H54 (cell line): ENCODE measurements at regions not wholly inside any gene's neighbourhood (a gene's known extent, or its start where the extent isn't known, plus 50 kb on each side); places are given as distances from the start of the nearest gene placed in this dataset.

Experiments used
- DNase-seq: peaks from one replicate; pipeline ENCODE4 v3.0.0; 2011; ENCODE audit warnings: low spot score, mixed read lengths; ENCODE audit not compliant: insufficient read length
- FAIRE-seq: peaks from 3 replicates; lab custom pipeline; 2011; peaks lifted over from hg19 to GRCh38; lab: Jason Lieb, UNC
- POLR2A ChIP-seq: IDR thresholded peaks from 2 replicates; pipeline ENCODE4 v1.6.1; 2011; ENCODE audit warnings: low read depth, mild to moderate bottlenecking, low read length

- no peak for DNase-seq
- FAIRE-seq: no peak
- TF ChIP-seq POLR2A: no peak
Measured at GRCh38 chr13:53863520-53863919, 834.9 kb downstream of the OLFM4 start.

DNA sequence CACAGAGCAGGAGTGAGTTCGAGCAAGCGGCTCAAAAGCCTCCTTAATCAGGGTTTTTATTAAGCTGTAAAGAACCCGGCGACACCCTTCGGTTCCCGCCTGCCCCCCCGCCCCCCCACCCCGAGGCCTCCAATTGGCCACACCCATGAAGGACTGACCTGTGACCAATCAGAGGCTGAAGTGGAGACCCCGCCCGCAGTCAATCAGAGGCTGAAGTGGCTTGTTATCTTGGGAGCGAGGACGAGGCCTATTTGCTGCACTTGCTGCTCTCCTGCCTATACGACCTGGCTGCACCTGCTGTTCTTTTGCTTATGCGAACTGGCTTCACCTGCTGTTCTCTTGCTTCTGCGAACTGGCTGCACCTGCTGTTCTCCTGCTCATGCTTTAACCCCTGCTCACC lies 844.9 kb downstream of the OLFM4 start:
- no peak for FAIRE-seq
- TF ChIP-seq POLR2A: no peak
- DNase-seq: no peak

GRCh38 chr13:53878861-53879260 lies 850.2 kb downstream of the OLFM4 start:
- DNase-seq (no peak), FAIRE-seq (no peak)
- TF ChIP-seq POLR2A: no peak

GRCh38 chr13:53885997-53886396 lies 857.4 kb downstream of the OLFM4 start:
- DNase-seq (no peak), FAIRE-seq (no peak)
- no peak for TF ChIP-seq POLR2A

DNA sequence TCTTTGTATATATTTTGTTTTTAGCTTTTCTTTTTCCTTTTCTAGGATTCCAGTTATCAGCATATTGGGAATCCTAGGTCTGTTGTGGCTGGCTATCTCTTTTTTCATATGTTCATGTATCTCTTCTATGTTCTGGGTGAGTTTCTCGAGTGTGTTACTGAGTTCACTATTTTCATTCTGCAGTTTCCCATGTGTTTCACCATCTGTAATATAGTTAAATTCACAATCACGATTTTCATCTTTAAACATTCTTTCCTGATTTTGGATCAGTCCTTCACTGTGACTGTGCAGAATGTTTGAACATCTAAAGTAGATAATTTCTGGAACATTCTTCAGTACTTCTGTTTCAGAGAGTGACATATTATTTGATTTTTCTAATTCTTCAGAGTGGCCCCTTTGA lies 862.1 kb downstream of the OLFM4 start:
- TF ChIP-seq POLR2A: no peak
- FAIRE-seq (no peak), DNase-seq (no peak)

DNA sequence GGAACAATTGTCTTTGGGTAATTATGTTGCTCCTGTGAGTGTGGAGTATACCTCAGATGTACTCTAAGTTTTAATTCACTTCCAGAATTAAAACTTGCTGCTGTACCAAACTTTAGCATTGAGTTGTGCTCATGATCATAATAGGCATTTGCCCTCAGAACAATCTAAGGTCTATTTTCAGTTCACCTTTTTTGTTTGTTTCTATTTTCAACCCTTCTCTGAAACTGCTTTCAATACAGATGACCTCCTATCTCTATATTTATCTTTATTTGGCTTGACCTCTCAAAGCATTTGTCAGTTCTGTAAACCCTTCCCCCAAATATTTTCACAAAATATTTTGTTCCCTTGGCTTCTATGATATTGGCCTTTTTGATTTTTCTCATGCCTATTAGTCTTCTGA lies 873.0 kb downstream of the OLFM4 start:
- no peak for DNase-seq
- TF ChIP-seq POLR2A: no peak
- no peak for FAIRE-seq

DNA sequence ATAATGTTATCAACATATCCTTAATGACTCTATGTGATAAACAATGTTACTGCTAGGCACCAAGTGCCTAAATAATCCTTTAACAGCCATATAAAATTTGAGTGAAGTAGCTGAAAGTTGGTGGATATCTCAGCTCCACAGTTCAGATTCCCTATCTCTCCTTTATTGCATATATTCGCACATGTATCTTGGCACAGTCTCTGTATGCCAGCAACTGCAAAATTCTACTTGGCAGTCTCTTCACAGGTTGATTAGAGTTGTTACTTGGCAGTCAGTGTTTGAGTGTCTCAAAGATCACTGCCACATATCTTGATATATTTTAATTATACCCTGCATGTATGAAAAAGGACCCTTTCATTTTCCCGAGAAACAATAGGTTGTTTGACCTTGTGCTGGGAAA lies 879.3 kb downstream of the OLFM4 start:
- TF ChIP-seq POLR2A: no peak
- DNase-seq (no peak), FAIRE-seq (no peak)

GRCh38 chr13:53920916-53921315 lies 892.3 kb downstream of the OLFM4 start:
- FAIRE-seq (no peak), DNase-seq (no peak)
- no peak for TF ChIP-seq POLR2A

DNA sequence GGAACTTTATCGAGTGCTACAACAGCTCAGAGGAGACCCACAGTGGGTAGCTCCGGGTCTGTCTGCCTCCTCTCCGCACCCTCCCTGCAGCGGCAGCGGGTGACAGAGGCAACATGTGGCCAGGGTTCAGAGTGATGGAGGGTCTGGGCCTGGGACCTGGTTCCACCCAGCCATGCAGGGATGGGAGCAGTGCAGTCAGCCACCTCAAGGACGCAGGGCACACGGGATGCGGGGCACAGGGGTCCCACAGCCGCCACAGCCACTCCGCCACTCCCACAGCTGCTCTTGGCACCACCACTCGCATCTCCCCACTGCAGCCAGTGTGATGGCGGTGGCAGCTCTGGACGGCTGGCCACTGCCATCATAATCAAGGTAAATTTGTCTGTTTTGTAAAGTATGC lies 892.9 kb downstream of the OLFM4 start:
- FAIRE-seq (no peak), DNase-seq (no peak)

DNA sequence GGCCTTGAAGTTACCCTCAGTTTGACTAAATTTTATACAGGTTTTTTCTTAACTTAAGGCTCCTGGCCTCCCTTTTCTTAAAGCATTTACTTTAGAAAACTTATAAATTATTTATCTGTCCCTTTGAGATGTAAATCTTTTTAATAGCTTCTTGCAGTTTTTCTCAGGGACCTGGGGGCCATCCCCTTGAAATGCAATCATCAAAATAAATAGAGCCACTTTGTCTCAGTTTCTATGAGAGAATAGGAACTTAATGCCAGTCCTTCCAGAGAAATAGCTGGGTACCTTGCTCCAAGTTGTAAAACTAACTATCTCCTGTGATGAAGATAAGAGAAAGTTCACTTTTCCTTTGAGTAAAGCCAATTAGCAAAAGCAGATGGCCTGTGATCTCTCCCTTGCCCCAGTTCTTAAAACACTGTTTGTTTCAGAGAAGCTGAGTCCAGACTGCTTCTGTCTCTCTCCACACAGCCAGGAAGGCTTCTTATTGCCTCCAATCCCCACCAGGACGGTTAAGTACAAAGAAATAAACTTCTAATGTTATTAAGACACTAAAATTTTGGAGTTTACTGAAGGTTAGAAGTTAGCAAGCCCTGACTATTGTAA lies 913.1 kb downstream of the OLFM4 start:
- FAIRE-seq: no peak
- no peak for TF ChIP-seq POLR2A
- no peak for DNase-seq

More for the DNA sequence above, 892.9 kb downstream of the OLFM4 start:
- no peak for TF ChIP-seq POLR2A

DNA sequence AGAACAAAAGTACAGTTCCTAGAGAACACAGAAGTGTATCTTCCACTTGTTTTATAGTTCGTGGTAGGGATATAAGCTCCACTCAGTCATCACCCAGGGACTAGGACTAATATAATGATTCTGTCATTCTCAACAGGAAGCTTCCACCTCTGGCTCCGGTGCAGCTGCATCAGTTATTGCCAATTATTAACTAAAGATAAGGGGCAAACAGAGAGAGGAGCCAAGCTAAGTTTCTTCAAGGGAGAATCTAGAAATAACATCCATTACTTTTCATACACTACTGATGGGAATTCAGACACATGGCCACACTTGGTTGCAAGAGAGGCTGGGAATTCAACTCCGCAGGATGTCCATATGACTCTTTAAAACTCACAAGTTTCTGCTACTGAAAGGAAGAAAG lies 917.9 kb downstream of the OLFM4 start:
- FAIRE-seq: no peak
- no peak for TF ChIP-seq POLR2A

GRCh38 chr13:53953183-53953582 lies 924.6 kb downstream of the OLFM4 start:
- FAIRE-seq (no peak), DNase-seq (no peak)
- TF ChIP-seq POLR2A: no peak

More for the DNA sequence above, 917.9 kb downstream of the OLFM4 start:
- DNase-seq: no peak
